Mesodermal cell (in vitro differentiated cells): ENCODE measurements at regions not wholly inside any gene's neighbourhood (a gene's known extent, or its start where the extent isn't known, plus 50 kb on each side); places are given as distances from the start of the nearest gene placed in this dataset.

Source experiments
- H3K27ac ChIP-seq: 2 replicates; pipeline ENCODE4 v1.7.0; 2013; ENCODE audit warnings: mild to moderate bottlenecking, low read depth, low read length, moderate library complexity; ENCODE audit not compliant: severe bottlenecking
- H3K36me3 ChIP-seq: 2 replicates; pipeline ENCODE4 v1.7.1; 2013; ENCODE audit warnings: mild to moderate bottlenecking, low read length, moderate library complexity; ENCODE audit not compliant: control insufficient read depth, insufficient read depth
- H3K4me1 ChIP-seq: one replicate; pipeline ENCODE4 v1.7.1; 2013; ENCODE audit warnings: mild to moderate bottlenecking, low read length; ENCODE audit not compliant: insufficient read depth, control insufficient read depth, poor library complexity, severe bottlenecking
- H3K4me3 ChIP-seq: 2 replicates; pipeline ENCODE4 v1.7.0; 2013; ENCODE audit warnings: low read length, control low read depth, mild to moderate bottlenecking; ENCODE audit not compliant: insufficient read depth, poor library complexity, severe bottlenecking; ENCODE audit errors: extremely low read depth
- H3K9me3 ChIP-seq: 2 replicates; pipeline ENCODE4 v1.7.1; 2013; ENCODE audit warnings: mild to moderate bottlenecking, low read length, moderate library complexity; ENCODE audit not compliant: control insufficient read depth
- WGBS, 2 experiments: methylation state at CpG; one replicate each; pipeline ENCODE4 v1.1.5; 2013; ENCODE audit warnings: missing lambda C conversion rate in 2 of 2; ENCODE audit not compliant: insufficient coverage in 2 of 2; 5-methylcytosine and 5-hydroxymethylcytosine counted together

- Histone ChIP-seq H3K4me1 (no peaks in the 10 kb centered on the region), H3K36me3 (no peaks in the 10 kb centered on the region), H3K4me3 (no peak overlapping the region), H3K27ac (no peak overlapping the region), H3K9me3 (no peaks in the 10 kb centered on the region)
- 88 to 97% methylated on average over 4 of the region's 5 CpGs for WGBS, 2 experiments
Observed at GRCh38 chr16:8330761-8331160, 259.6 kb downstream of the TMEM114 start.

GRCh38 chr16:8326232-8326631 is 264.1 kb downstream of the TMEM114 start:
- no peaks in the 10 kb centered on the region for H3K36me3 ChIP-seq
- H3K9me3 ChIP-seq, result no peaks in the 10 kb centered on the region
- 79 to 89% methylated on average over 6 of the region's 9 CpGs for WGBS, 2 experiments
- H3K27ac ChIP-seq, result no peak overlapping the region
- H3K4me1 ChIP-seq, result no peaks in the 10 kb centered on the region
- no peak overlapping the region for H3K4me3 ChIP-seq

- no peaks in the 10 kb centered on the region for H3K4me1 ChIP-seq
- H3K9me3 ChIP-seq, result no peaks in the 10 kb centered on the region
- H3K36me3 ChIP-seq, result no peaks in the 10 kb centered on the region
- H3K4me3 ChIP-seq, result no peak overlapping the region
- WGBS, 2 experiments, result 100% methylated on average over 2 of the region's 2 CpGs; no CpG with 5 or more reads in 1 of the 2 experiments
- H3K27ac ChIP-seq, result no peak overlapping the region
Observed at GRCh38 chr16:8323153-8323552, 267.2 kb downstream of the TMEM114 start.

GRCh38 chr16:8320131-8320530 is 270.2 kb downstream of the TMEM114 start:
- Histone ChIP-seq H3K9me3 (no peaks in the 10 kb centered on the region), H3K36me3 (no peaks in the 10 kb centered on the region), H3K4me1 (no peaks in the 10 kb centered on the region), H3K27ac (no peak overlapping the region), H3K4me3 (no peak overlapping the region)
- 82 to 93% methylated on average over 4 of the region's 5 CpGs for WGBS, 2 experiments

- Histone ChIP-seq H3K4me3 (no peak overlapping the region), H3K9me3 (no peaks in the 10 kb centered on the region), H3K4me1 (no peaks in the 10 kb centered on the region), H3K36me3 (no peaks in the 10 kb centered on the region), H3K27ac (no peak overlapping the region)
- WGBS, 2 experiments, result 96 to 97% methylated on average over 4 to 5 of the region's 6 CpGs
Observed at GRCh38 chr16:8310816-8311215, 279.5 kb downstream of the TMEM114 start.

- no peaks in the 10 kb centered on the region for H3K9me3 ChIP-seq
- no peak overlapping the region for H3K27ac ChIP-seq
- no peak overlapping the region for H3K4me3 ChIP-seq
- H3K4me1 ChIP-seq, result no peaks in the 10 kb centered on the region
- WGBS, 2 experiments, result 88 to 96% methylated on average over 3 to 5 of the region's 6 CpGs
- H3K36me3 ChIP-seq, result no peaks in the 10 kb centered on the region
Observed at GRCh38 chr16:8310323-8310722, 280.0 kb downstream of the TMEM114 start.

GRCh38 chr16:8305201-8305600 is 285.1 kb downstream of the TMEM114 start:
- Histone ChIP-seq H3K4me3 (no peak overlapping the region), H3K36me3 (no peaks in the 10 kb centered on the region), H3K9me3 (no peaks in the 10 kb centered on the region), H3K27ac (no peak overlapping the region), H3K4me1 (no peaks in the 10 kb centered on the region)
- WGBS, 2 experiments, result 95 to 100% methylated on average over 2 of the region's 3 CpGs

GRCh38 chr16:8299635-8300034 is 290.7 kb downstream of the TMEM114 start:
- H3K27ac ChIP-seq, result no peak overlapping the region
- 79 to 100% methylated on average over 2 to 5 of the region's 5 CpGs for WGBS, 2 experiments
- H3K4me1 ChIP-seq, result no peaks in the 10 kb centered on the region
- H3K4me3 ChIP-seq, result no peak overlapping the region
- no peaks in the 10 kb centered on the region for H3K9me3 ChIP-seq
- H3K36me3 ChIP-seq, result no peaks in the 10 kb centered on the region

- H3K9me3 ChIP-seq, result no peaks in the 10 kb centered on the region
- WGBS, 2 experiments, result 93 to 96% methylated on average over 8 to 9 of the region's 11 CpGs
- H3K27ac ChIP-seq, result no peak overlapping the region
- H3K4me1 ChIP-seq, result no peaks in the 10 kb centered on the region
- H3K36me3 ChIP-seq, result no peaks in the 10 kb centered on the region
- no peak overlapping the region for H3K4me3 ChIP-seq
Observed at GRCh38 chr16:8295513-8296237, 294.6 kb downstream of the TMEM114 start.

GRCh38 chr16:8293413-8293812 is 296.9 kb downstream of the TMEM114 start:
- Histone ChIP-seq H3K9me3 (no peaks in the 10 kb centered on the region), H3K4me1 (no peaks in the 10 kb centered on the region), H3K4me3 (no peak overlapping the region), H3K27ac (no peak overlapping the region), H3K36me3 (no peaks in the 10 kb centered on the region)
- WGBS, 2 experiments, result 77 to 82% methylated on average over 2 to 5 of the region's 5 CpGs

- 90 to 100% methylated on average over 3 to 5 of the region's 6 CpGs for WGBS, 2 experiments
- no peaks in the 10 kb centered on the region for H3K9me3 ChIP-seq
- no peak overlapping the region for H3K4me3 ChIP-seq
- H3K4me1 ChIP-seq, result no peaks in the 10 kb centered on the region
- H3K27ac ChIP-seq, result no peak overlapping the region
- H3K36me3 ChIP-seq, result no peaks in the 10 kb centered on the region
Observed at GRCh38 chr16:8292271-8292670, 298.0 kb downstream of the TMEM114 start.
